Sigmoid colon (tissue), 6 donors: ENCODE measurements at regions not wholly inside any gene's neighbourhood (a gene's known extent, or its start where the extent isn't known, plus 50 kb on each side); places are given as distances from the start of the nearest gene placed in this dataset.

Experiments
- DNase-seq: peaks from one replicate; pipeline ENCODE4 v3.0.0-alpha.2; 2019
- H3K27ac ChIP-seq, 4 donors: fragments of 200-600 bp; sonication (generic); one replicate each; pipeline ENCODE4 v1.5.1; 2016 to 2019; ENCODE audit warnings: mild to moderate bottlenecking in 1 of 4
- H3K27me3 ChIP-seq, 3 donors: fragments of 200-600 bp; sonication (generic); one replicate each; pipeline ENCODE4 v1.5.1; 2019; ENCODE audit warnings: mild to moderate bottlenecking in 1 of 3
- H3K36me3 ChIP-seq, 4 donors: fragments of 200-600 bp; sonication (generic); one replicate each; pipeline ENCODE4 v1.5.1; 2016 to 2019
- H3K4me1 ChIP-seq, 4 donors: fragments of 200-600 bp; sonication (generic); one replicate each; pipeline ENCODE4 v1.5.1; 2017 to 2019
- H3K4me3 ChIP-seq, 4 donors: fragments of 200-600 bp; sonication (generic); one replicate each; pipeline ENCODE4 v1.5.1; 2017 to 2019; ENCODE audit warnings: mild to moderate bottlenecking in 2 of 4, moderate library complexity in 1 of 4
- H3K9me3 ChIP-seq, 4 donors: fragments of 200-600 bp in 3 of 4; sonication (generic) in 3 of 4; one replicate each; pipeline versions ENCODE4 v1.5.1 to v1.6.1; 2013 to 2019
- CTCF ChIP-seq, 4 experiments: fragments of 450-650 bp in 3 of 4; fragments of 200-600 bp in 1 of 4; IDR thresholded peaks; one replicate each; pipeline ENCODE4 v1.5.1; 2016 to 2019; ENCODE audit warnings: antibody characterized with exemption in 4 of 4, mild to moderate bottlenecking in 3 of 4, moderate library complexity in 2 of 4
- EP300 ChIP-seq, 4 donors: sonication (generic); formaldehyde crosslinking; IDR thresholded peaks; one replicate each; pipeline ENCODE4 v1.6.1; 2017; ENCODE audit warnings: antibody characterized with exemption in 4 of 4
- POLR2A ChIP-seq, 2 donors: fragments of 450-650 bp; IDR thresholded peaks; one replicate each; pipeline ENCODE4 v1.6.1; 2016; ENCODE audit warnings: antibody characterized with exemption in 2 of 2, mild to moderate bottlenecking in 2 of 2, moderate library complexity in 2 of 2
- POLR2AphosphoS5 ChIP-seq, 4 donors: sonication (generic); formaldehyde crosslinking; IDR thresholded peaks; one replicate each; pipeline ENCODE4 v1.6.1; 2017; ENCODE audit warnings: antibody characterized with exemption in 4 of 4
- WGBS, 2 donors: extraction: QIAGEN DNeasy Blood & Tissue Kit; methylation state at CpG; one replicate each; pipeline ENCODE4 v1.1.7; 2013; 5-methylcytosine and 5-hydroxymethylcytosine counted together
- intact Hi-C: fragments of 100-400 bp; cut with DNase I; formaldehyde crosslinking; loops from one replicate; pipeline ENCODE4 v1.15.1; 2023
- donor health status: healthy with polysubstance abuse.
- donor health status: healthy.

GRCh38 chr20:20992686-20993360 is 113.3 kb downstream of the LINC00237 start:
- H3K27ac ChIP-seq, result no peak overlapping the region
- DNase-seq, result no peak
- no peaks in the 10 kb centered on the region for H3K36me3 ChIP-seq
- H3K4me3 ChIP-seq, result no peak overlapping the region
- 83 to 89% methylated on average over 15 of the region's 15 CpGs for WGBS, 2 donors
- H3K27me3 ChIP-seq, result no peaks in the 10 kb centered on the region
- H3K4me1 ChIP-seq, result no peaks in the 10 kb centered on the region
- TF ChIP-seq EP300 (IDR thresholded peaks at IDR 0.05) (no peak), POLR2A (IDR thresholded peaks at IDR 0.05) (no peak), POLR2AphosphoS5 (IDR thresholded peaks at IDR 0.05) (no peak), CTCF (IDR thresholded peaks at IDR 0.05) (no peak)
- intact Hi-C loops, result no loop called here
- no peaks in the 10 kb centered on the region for H3K9me3 ChIP-seq

GRCh38 chr20:20992277-20992676 is 113.9 kb downstream of the LINC00237 start:
- H3K36me3 ChIP-seq, result no peaks in the 10 kb centered on the region
- no peaks in the 10 kb centered on the region for H3K4me1 ChIP-seq
- TF ChIP-seq EP300 (IDR thresholded peaks at IDR 0.05) (no peak), POLR2AphosphoS5 (IDR thresholded peaks at IDR 0.05) (no peak), CTCF (IDR thresholded peaks at IDR 0.05) (no peak), POLR2A (IDR thresholded peaks at IDR 0.05) (no peak)
- no peaks in the 10 kb centered on the region for H3K9me3 ChIP-seq
- no peak overlapping the region for H3K4me3 ChIP-seq
- no peak overlapping the region for H3K27ac ChIP-seq
- 90 to 92% methylated on average over 7 of the region's 7 CpGs for WGBS, 2 donors
- intact Hi-C loops, result no loop called here
- DNase-seq, result no peak
- H3K27me3 ChIP-seq, result no peaks in the 10 kb centered on the region

GRCh38 chr20:20989081-20989480 is 117.1 kb downstream of the LINC00237 start:
- Histone ChIP-seq H3K9me3 (no peaks in the 10 kb centered on the region), H3K4me3 (no peak overlapping the region), H3K27me3 (no peaks in the 10 kb centered on the region), H3K4me1 (no peaks in the 10 kb centered on the region), H3K36me3 (no peaks in the 10 kb centered on the region), H3K27ac (no peak overlapping the region)
- WGBS, 2 donors, result 52 to 73% methylated on average over 3 of the region's 3 CpGs
- intact Hi-C loops, result no loop called here
- no peak for TF ChIP-seq POLR2A (IDR thresholded peaks at IDR 0.05)
- no peak for TF ChIP-seq EP300 (IDR thresholded peaks at IDR 0.05)
- TF ChIP-seq POLR2AphosphoS5 (IDR thresholded peaks at IDR 0.05), result no peak
- no peak for TF ChIP-seq CTCF (IDR thresholded peaks at IDR 0.05)
- DNase-seq, result no peak

- TF ChIP-seq CTCF (IDR thresholded peaks at IDR 0.05) (no peak), POLR2AphosphoS5 (IDR thresholded peaks at IDR 0.05) (no peak), EP300 (IDR thresholded peaks at IDR 0.05) (no peak), POLR2A (IDR thresholded peaks at IDR 0.05) (no peak)
- Histone ChIP-seq H3K27ac (no peak overlapping the region), H3K27me3 (no peaks in the 10 kb centered on the region), H3K36me3 (no peaks in the 10 kb centered on the region), H3K4me1 (no peaks in the 10 kb centered on the region), H3K4me3 (no peak overlapping the region), H3K9me3 (peaks cover 0 to 4% (median 0%) of the 10 kb centered on the region in 4 donors)
- DNase-seq, result no peak
- intact Hi-C loops, result no loop called here
These were observed 126.2 kb downstream of the LINC00237 start for GRCh38 chr20:20979934-20980333.

GRCh38 chr20:20977786-20978185 is 128.4 kb downstream of the LINC00237 start:
- Histone ChIP-seq H3K9me3 (peaks cover 0 to 4% (median 0%) of the 10 kb centered on the region in 4 donors), H3K27me3 (no peaks in the 10 kb centered on the region), H3K4me3 (no peak overlapping the region), H3K36me3 (no peaks in the 10 kb centered on the region), H3K4me1 (no peaks in the 10 kb centered on the region), H3K27ac (no peak overlapping the region)
- TF ChIP-seq EP300 (IDR thresholded peaks at IDR 0.05) (no peak), CTCF (IDR thresholded peaks at IDR 0.05) (no peak), POLR2AphosphoS5 (IDR thresholded peaks at IDR 0.05) (no peak), POLR2A (IDR thresholded peaks at IDR 0.05) (no peak)
- intact Hi-C loops, result no loop called here
- WGBS, 2 donors, result 89% methylated on average over 5 of the region's 5 CpGs
- DNase-seq, result no peak
